Mesodermal cell (in vitro differentiated cells): ENCODE measurements at regions not wholly inside any gene's neighbourhood (a gene's known extent, or its start where the extent isn't known, plus 50 kb on each side); places are given as distances from the start of the nearest gene placed in this dataset.

ENCODE experiments used
- H3K27ac ChIP-seq: 2 replicates; pipeline ENCODE4 v1.7.0; 2013; ENCODE audit warnings: mild to moderate bottlenecking, low read depth, low read length, moderate library complexity; ENCODE audit not compliant: severe bottlenecking
- H3K36me3 ChIP-seq: 2 replicates; pipeline ENCODE4 v1.7.1; 2013; ENCODE audit warnings: mild to moderate bottlenecking, low read length, moderate library complexity; ENCODE audit not compliant: control insufficient read depth, insufficient read depth
- H3K4me1 ChIP-seq: one replicate; pipeline ENCODE4 v1.7.1; 2013; ENCODE audit warnings: mild to moderate bottlenecking, low read length; ENCODE audit not compliant: insufficient read depth, control insufficient read depth, poor library complexity, severe bottlenecking
- H3K4me3 ChIP-seq: 2 replicates; pipeline ENCODE4 v1.7.0; 2013; ENCODE audit warnings: low read length, control low read depth, mild to moderate bottlenecking; ENCODE audit not compliant: insufficient read depth, poor library complexity, severe bottlenecking; ENCODE audit errors: extremely low read depth
- H3K9me3 ChIP-seq: 2 replicates; pipeline ENCODE4 v1.7.1; 2013; ENCODE audit warnings: mild to moderate bottlenecking, low read length, moderate library complexity; ENCODE audit not compliant: control insufficient read depth
- WGBS, 2 experiments: methylation state at CpG; one replicate each; pipeline ENCODE4 v1.1.5; 2013; ENCODE audit warnings: missing lambda C conversion rate in 2 of 2; ENCODE audit not compliant: insufficient coverage in 2 of 2; 5-methylcytosine and 5-hydroxymethylcytosine counted together

GRCh38 chr2:147792966-147793617 is 51.7 kb upstream of the ACVR2A start:
- no peak overlapping the region for H3K4me3 ChIP-seq
- no peaks in the 10 kb centered on the region for H3K4me1 ChIP-seq
- H3K27ac ChIP-seq, result no peak overlapping the region
- WGBS, 2 experiments, result 40 to 80% methylated on average over 1 of the region's 2 CpGs
- no peaks in the 10 kb centered on the region for H3K9me3 ChIP-seq
- no peaks in the 10 kb centered on the region for H3K36me3 ChIP-seq

- Histone ChIP-seq H3K4me3 (no peak overlapping the region), H3K4me1 (no peaks in the 10 kb centered on the region), H3K36me3 (no peaks in the 10 kb centered on the region), H3K27ac (no peak overlapping the region), H3K9me3 (no peaks in the 10 kb centered on the region)
- WGBS, 2 experiments, result 100% methylated on average over 1 to 2 of the region's 2 CpGs
These were observed 54.2 kb upstream of the ACVR2A start for GRCh38 chr2:147790580-147790979.

- Histone ChIP-seq H3K27ac (no peak overlapping the region), H3K9me3 (no peaks in the 10 kb centered on the region), H3K36me3 (no peaks in the 10 kb centered on the region), H3K4me1 (no peaks in the 10 kb centered on the region), H3K4me3 (no peak overlapping the region)
- no CpG with 5 or more reads among the region's 3 CpGs for WGBS, 2 experiments
These were observed 55.1 kb upstream of the ACVR2A start for GRCh38 chr2:147789720-147790119.

GRCh38 chr2:147789287-147789686 is 55.5 kb upstream of the ACVR2A start:
- no peaks in the 10 kb centered on the region for H3K4me1 ChIP-seq
- no peaks in the 10 kb centered on the region for H3K9me3 ChIP-seq
- H3K27ac ChIP-seq, result no peak overlapping the region
- WGBS, 2 experiments, result no CpG with 5 or more reads among the region's 2 CpGs
- H3K4me3 ChIP-seq, result no peak overlapping the region
- H3K36me3 ChIP-seq, result no peaks in the 10 kb centered on the region

GRCh38 chr2:147782141-147782930 is 62.5 kb upstream of the ACVR2A start:
- Histone ChIP-seq H3K9me3 (no peaks in the 10 kb centered on the region), H3K4me1 (no peaks in the 10 kb centered on the region), H3K27ac (no peak overlapping the region), H3K4me3 (no peak overlapping the region), H3K36me3 (no peaks in the 10 kb centered on the region)
- WGBS, 2 experiments, result 83 to 90% methylated on average over 1 to 2 of the region's 4 CpGs

GRCh38 chr2:147779440-147779839 is 65.4 kb upstream of the ACVR2A start:
- Histone ChIP-seq H3K9me3 (no peaks in the 10 kb centered on the region), H3K36me3 (no peaks in the 10 kb centered on the region), H3K4me3 (no peak overlapping the region), H3K27ac (no peak overlapping the region), H3K4me1 (no peaks in the 10 kb centered on the region)
- no CpG with 5 or more reads among the region's 1 CpG for WGBS, 2 experiments

- Histone ChIP-seq H3K4me1 (no peaks in the 10 kb centered on the region), H3K4me3 (no peak overlapping the region), H3K9me3 (no peaks in the 10 kb centered on the region), H3K36me3 (no peaks in the 10 kb centered on the region), H3K27ac (no peak overlapping the region)
- 67 to 80% methylated on average over 1 of the region's 2 CpGs for WGBS, 2 experiments
These were observed 67.4 kb upstream of the ACVR2A start for GRCh38 chr2:147777394-147777793.

- WGBS, 2 experiments, result 100% methylated on average over 1 to 2 of the region's 3 CpGs
These were observed 70.0 kb upstream of the ACVR2A start for GRCh38 chr2:147774805-147775204.

GRCh38 chr2:147773479-147773878 is 71.3 kb upstream of the ACVR2A start:
- Histone ChIP-seq H3K36me3 (no peaks in the 10 kb centered on the region), H3K27ac (no peak overlapping the region)
- WGBS, 2 experiments, result 53 to 57% methylated on average over 3 of the region's 4 CpGs

More at GRCh38 chr2:147774805-147775204, 70.0 kb upstream of the ACVR2A start:
- no peaks in the 10 kb centered on the region for H3K36me3 ChIP-seq
- no peak overlapping the region for H3K4me3 ChIP-seq
- H3K4me1 ChIP-seq, result no peaks in the 10 kb centered on the region
- H3K9me3 ChIP-seq, result no peaks in the 10 kb centered on the region
- no peak overlapping the region for H3K27ac ChIP-seq

GRCh38 chr2:147772781-147773180 is 72.0 kb upstream of the ACVR2A start:
- Histone ChIP-seq H3K4me3 (no peak overlapping the region), H3K36me3 (no peaks in the 10 kb centered on the region), H3K9me3 (no peaks in the 10 kb centered on the region), H3K27ac (no peak overlapping the region), H3K4me1 (no peaks in the 10 kb centered on the region)

More at GRCh38 chr2:147773479-147773878, 71.3 kb upstream of the ACVR2A start:
- Histone ChIP-seq H3K9me3 (no peaks in the 10 kb centered on the region), H3K4me3 (no peak overlapping the region), H3K4me1 (no peaks in the 10 kb centered on the region)

- Histone ChIP-seq H3K4me3 (no peak overlapping the region), H3K4me1 (peaks cover 9% of the 10 kb centered on the region), H3K27ac (no peak overlapping the region), H3K9me3 (no peaks in the 10 kb centered on the region), H3K36me3 (no peaks in the 10 kb centered on the region)
These were observed 81.0 kb upstream of the ACVR2A start for GRCh38 chr2:147763861-147764260.
